Glutamatergic neuron (in vitro differentiated cells): ENCODE measurements at regions not wholly inside any gene's neighbourhood (a gene's known extent, or its start where the extent isn't known, plus 50 kb on each side); places are given as distances from the start of the nearest gene placed in this dataset.

Source experiments
- DNase-seq: peaks from one replicate; pipeline ENCODE4 v3.0.0; 2022
- H3K27ac Mint-ChIP-seq: one replicate; pipeline ENCODE4 v1.8.0; 2020; ENCODE audit warnings: mild to moderate bottlenecking, mixed read lengths, inconsistent platforms; ENCODE audit not compliant: unreplicated experiment
- H3K27me3 Mint-ChIP-seq: one replicate; pipeline ENCODE4 v1.8.0; 2020; ENCODE audit warnings: mild to moderate bottlenecking, moderate library complexity, mixed read lengths, inconsistent platforms; ENCODE audit not compliant: unreplicated experiment
- H3K36me3 Mint-ChIP-seq: one replicate; pipeline ENCODE4 v1.8.0; 2020; ENCODE audit warnings: mild to moderate bottlenecking, mixed read lengths, inconsistent platforms; ENCODE audit not compliant: unreplicated experiment
- H3K4me1 Mint-ChIP-seq: one replicate; pipeline ENCODE4 v1.8.0; 2020; ENCODE audit warnings: mild to moderate bottlenecking, low read depth, mixed read lengths, inconsistent platforms; ENCODE audit not compliant: unreplicated experiment
- H3K4me3 Mint-ChIP-seq: one replicate; pipeline ENCODE4 v1.8.0; 2020; ENCODE audit warnings: mild to moderate bottlenecking, mixed read lengths, inconsistent platforms; ENCODE audit not compliant: unreplicated experiment
- H3K9me3 Mint-ChIP-seq: one replicate; pipeline ENCODE4 v1.8.0; 2020; ENCODE audit warnings: mild to moderate bottlenecking, moderate library complexity, mixed read lengths, inconsistent platforms; ENCODE audit not compliant: unreplicated experiment
- TF ChIP-seq, protein P1 (sequence below): fragments of 200-600 bp; sonication (generic); IDR thresholded peaks from one replicate; pipeline ENCODE4 v1.5.0; 2021; ENCODE audit not compliant: partially characterized antibody, unreplicated experiment

DNA sequence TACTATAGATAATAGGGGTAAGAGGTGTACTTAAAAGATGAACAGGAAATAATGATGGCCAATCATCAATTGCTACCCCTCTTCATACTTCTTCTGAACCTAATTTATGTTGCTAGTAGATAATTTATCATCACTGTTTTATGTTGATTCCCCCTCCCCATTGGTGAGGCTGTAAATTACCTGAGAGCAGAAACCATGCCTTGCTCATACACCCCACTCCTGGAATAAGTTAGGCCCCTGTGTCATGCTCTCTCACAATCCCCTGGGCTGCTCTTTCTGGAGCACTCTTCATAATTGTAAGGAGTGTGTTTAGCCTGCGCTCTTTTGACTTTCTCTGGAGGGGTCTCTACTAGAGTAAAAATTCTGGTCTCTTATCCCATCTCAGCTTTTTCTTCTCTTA, 180.7 kb downstream of the PAH start:
- Mint-ChIP-seq H3K27me3 (peaks cover 1% of the 10 kb centered on the region), H3K27ac (no peak overlapping the region), H3K36me3 (no peaks in the 10 kb centered on the region), H3K4me3 (no peak overlapping the region), H3K9me3 (no peaks in the 10 kb centered on the region), H3K4me1 (peaks cover 10% of the 10 kb centered on the region)
- TF ChIP-seq, protein P1, sequence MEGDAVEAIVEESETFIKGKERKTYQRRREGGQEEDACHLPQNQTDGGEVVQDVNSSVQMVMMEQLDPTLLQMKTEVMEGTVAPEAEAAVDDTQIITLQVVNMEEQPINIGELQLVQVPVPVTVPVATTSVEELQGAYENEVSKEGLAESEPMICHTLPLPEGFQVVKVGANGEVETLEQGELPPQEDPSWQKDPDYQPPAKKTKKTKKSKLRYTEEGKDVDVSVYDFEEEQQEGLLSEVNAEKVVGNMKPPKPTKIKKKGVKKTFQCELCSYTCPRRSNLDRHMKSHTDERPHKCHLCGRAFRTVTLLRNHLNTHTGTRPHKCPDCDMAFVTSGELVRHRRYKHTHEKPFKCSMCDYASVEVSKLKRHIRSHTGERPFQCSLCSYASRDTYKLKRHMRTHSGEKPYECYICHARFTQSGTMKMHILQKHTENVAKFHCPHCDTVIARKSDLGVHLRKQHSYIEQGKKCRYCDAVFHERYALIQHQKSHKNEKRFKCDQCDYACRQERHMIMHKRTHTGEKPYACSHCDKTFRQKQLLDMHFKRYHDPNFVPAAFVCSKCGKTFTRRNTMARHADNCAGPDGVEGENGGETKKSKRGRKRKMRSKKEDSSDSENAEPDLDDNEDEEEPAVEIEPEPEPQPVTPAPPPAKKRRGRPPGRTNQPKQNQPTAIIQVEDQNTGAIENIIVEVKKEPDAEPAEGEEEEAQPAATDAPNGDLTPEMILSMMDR, result no peak
- no peak for DNase-seq

DNA sequence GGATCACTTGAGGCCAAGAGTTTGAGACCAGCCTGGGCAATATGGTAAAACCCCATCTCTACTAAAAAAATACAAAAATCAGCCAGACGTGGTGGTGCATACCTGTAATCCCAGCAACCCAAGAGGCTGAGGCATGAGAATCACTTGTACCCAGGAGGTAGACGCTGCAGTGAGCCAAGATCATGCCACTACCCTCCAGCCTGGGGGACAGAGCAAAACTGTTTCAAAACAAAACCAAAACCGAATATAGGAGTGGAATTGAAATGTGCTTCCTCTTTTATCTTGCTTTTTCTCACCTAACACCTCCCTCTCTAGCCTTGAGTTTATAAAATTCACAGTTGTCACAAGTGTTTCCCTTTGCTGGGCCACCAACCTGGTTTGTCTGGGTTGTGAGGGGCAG, 181.9 kb downstream of the PAH start:
- TF ChIP-seq, protein P1, result no peak
- Mint-ChIP-seq H3K4me1 (peaks cover 6% of the 10 kb centered on the region), H3K9me3 (no peaks in the 10 kb centered on the region), H3K4me3 (no peak overlapping the region), H3K27ac (no peak overlapping the region), H3K27me3 (peaks cover 1% of the 10 kb centered on the region), H3K36me3 (peaks cover 5% of the 10 kb centered on the region)
- no peak for DNase-seq

DNA sequence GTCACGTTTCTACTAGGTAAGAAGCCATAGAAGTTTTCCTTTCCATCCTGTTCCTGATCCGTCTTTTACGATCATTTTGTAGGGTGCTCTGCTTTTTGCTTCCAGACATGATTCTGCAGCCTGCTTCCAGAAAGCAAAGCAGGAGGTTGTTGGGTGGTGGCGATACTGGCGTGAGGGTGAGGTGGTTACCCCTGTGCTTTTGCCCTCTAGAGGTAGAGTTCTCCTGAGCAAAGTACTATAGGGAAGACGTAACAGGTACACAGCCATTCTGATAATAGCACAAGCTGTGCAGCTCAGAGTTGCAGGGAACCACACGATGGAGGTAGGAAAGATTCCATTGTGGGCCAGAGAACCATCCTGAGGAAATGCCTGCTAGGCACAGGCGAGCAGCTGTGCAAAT, 186.0 kb downstream of the PAH start:
- no peaks in the 10 kb centered on the region for H3K9me3 Mint-ChIP-seq
- H3K27me3 Mint-ChIP-seq, result peaks cover 1% of the 10 kb centered on the region
- no peaks in the 10 kb centered on the region for H3K4me1 Mint-ChIP-seq
- no peak overlapping the region for H3K4me3 Mint-ChIP-seq
- H3K27ac Mint-ChIP-seq, result no peak overlapping the region
- no peak for DNase-seq
- peaks cover 5% of the 10 kb centered on the region for H3K36me3 Mint-ChIP-seq
- TF ChIP-seq, protein P1, result no peak

DNA sequence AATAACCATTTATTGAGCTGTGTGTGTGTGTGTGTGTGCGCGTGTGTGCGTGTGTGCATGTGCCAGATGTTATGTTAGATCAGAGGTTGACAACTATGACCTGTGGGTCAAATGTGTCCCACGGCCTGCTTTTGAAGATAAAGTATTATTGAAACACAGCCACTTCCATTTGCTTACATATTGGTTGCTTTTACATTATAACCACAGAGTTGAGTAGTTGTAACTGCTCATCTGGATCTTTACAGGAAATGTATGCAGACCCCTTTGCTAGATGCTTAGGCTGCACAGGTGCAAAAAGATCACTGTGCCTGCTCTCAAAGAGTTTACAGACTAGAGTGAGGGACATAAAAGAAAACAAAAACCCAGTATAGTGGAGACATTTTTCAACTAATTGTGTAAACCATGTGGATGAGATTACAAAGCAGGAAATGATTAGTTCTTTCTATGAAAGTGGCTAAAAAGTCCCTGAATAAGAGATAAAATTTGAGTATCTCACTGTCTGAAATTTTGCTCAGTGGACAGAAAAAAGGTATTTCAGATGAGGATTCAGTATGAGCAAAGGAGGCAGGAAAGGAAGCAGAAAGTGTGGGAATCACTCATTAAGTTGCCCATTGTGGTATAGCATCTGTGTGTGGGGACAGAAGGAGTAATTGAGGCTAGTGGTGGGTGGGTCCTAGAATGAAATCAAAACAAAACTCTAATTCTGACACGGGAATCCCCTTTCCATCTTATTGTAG, 188.4 kb downstream of the PAH start:
- Mint-ChIP-seq H3K27me3 (no peaks in the 10 kb centered on the region), H3K27ac (no peak overlapping the region), H3K4me1 (no peaks in the 10 kb centered on the region), H3K4me3 (no peak overlapping the region), H3K9me3 (no peaks in the 10 kb centered on the region), H3K36me3 (peaks cover 5% of the 10 kb centered on the region)
- TF ChIP-seq, protein P1, result no peak
- DNase-seq, result no peak

DNA sequence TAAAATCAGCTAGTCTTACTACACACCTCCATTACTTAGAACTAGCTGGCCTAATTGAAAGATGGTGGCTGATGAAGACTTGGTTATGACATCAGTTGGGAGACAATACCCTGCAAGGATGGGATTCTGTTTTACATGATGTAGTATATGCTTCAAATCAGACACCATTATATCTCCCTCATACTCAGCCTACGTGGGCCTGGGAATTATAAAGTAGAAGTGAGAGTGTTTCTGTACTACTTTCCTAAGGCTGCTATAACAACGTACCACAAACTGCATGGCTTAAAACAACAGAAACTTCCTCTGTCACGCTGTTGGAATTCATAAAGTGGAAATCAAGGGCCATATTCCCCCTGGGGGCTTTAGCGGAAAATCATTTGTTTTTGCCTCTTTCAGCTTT, 190.4 kb downstream of the PAH start:
- Mint-ChIP-seq H3K36me3 (peaks cover 5% of the 10 kb centered on the region), H3K27ac (no peak overlapping the region), H3K27me3 (no peaks in the 10 kb centered on the region), H3K9me3 (no peaks in the 10 kb centered on the region), H3K4me3 (no peak overlapping the region), H3K4me1 (no peaks in the 10 kb centered on the region)
- TF ChIP-seq, protein P1, result no peak
- DNase-seq, result no peak
